ENCODE measurements at regions not wholly inside any gene's neighbourhood (a gene's known extent, or its start where the extent isn't known, plus 50 kb on each side); places are given as distances from the start of the nearest gene placed in this dataset.

GRCh38 chr1:5156416-5157120, 502.2 kb downstream of the AJAP1 start:
- TF ChIP-seq TCF7L2 (IDR thresholded peaks at IDR 0.05; ENCODE audit: borderline replicate concordance, extremely low read depth, insufficient read depth, insufficient read length) (no peak), SRF (IDR thresholded peaks at IDR 0.05; ENCODE audit: low read depth) (no peak)
- Histone ChIP-seq H3K36me3 (ENCODE audit: control insufficient read depth in 1 of 2, insufficient read depth in 2 of 2, low read length in 2 of 2) (no peaks in the 10 kb centered on the region), H3K27me3 (ENCODE audit: insufficient read depth, low read length) (no peaks in the 10 kb centered on the region), H3K9me3 (ENCODE audit: control insufficient read depth in 1 of 2, insufficient read depth in 1 of 2, low read depth in 1 of 2, low read length in 2 of 2) (peaks cover 0 to 3% of the 10 kb centered on the region in 2 experiments; a peak in 2 of 4 replicates), H3K4me2 (ENCODE audit: low read length) (no peak overlapping the region), H2AFZ (ENCODE audit: low read depth, low read length, poor library complexity, severe bottlenecking) (no peak overlapping the region), H3K9me2 (ENCODE audit: insufficient read depth) (no peaks in the 10 kb centered on the region), H3K79me2 (ENCODE audit: insufficient read depth, low read length) (no peaks in the 10 kb centered on the region), H4K20me1 (ENCODE audit: insufficient read depth) (no peaks in the 10 kb centered on the region), H3K4me1 (ENCODE audit: control insufficient read depth in 1 of 2, insufficient read depth in 2 of 2, low read length in 2 of 2) (no peaks in the 10 kb centered on the region), H3K27ac (ENCODE audit: low read depth, low read length) (no peak overlapping the region), H3K4me3 (replicated peaks in 1 of 2; ENCODE audit: low read depth in 1 of 2, low read length in 2 of 2) (no peak overlapping the region), H3K9ac (ENCODE audit: low read length) (no peak overlapping the region)
- intact Hi-C loops (cut with micrococcal nuclease) = no loop called here
- no peak for ATAC-seq
- no peak for DNase-seq (ENCODE audit: low read depth, low spot score)
- ChIA-PET CTCF (no interaction called here), POLR2A (no interaction called here), RAD21 (ENCODE audit: low non-redundant PET in 1 of 2, low total read pairs in 2 of 2, uncharacterized antibody in 2 of 2, unreplicated experiment in 2 of 2) (no interaction called here)
- no TSS peak for BruUV-seq (replicated peaks)

GRCh38 chr1:5151511-5151910, 497.1 kb downstream of the AJAP1 start:
- POLR2A ChIA-PET = no interaction called here
- ATAC-seq (no peak), DNase-seq (ENCODE audit: low read depth, low spot score) (no peak)
- Histone ChIP-seq H3K9ac (ENCODE audit: low read length) (no peak overlapping the region), H3K9me2 (ENCODE audit: insufficient read depth) (no peaks in the 10 kb centered on the region), H3K36me3 (ENCODE audit: control insufficient read depth in 1 of 2, insufficient read depth in 2 of 2, low read length in 2 of 2) (no peaks in the 10 kb centered on the region), H3K27me3 (ENCODE audit: insufficient read depth, low read length) (no peaks in the 10 kb centered on the region), H3K4me3 (replicated peaks in 1 of 2; ENCODE audit: low read depth in 1 of 2, low read length in 2 of 2) (no peak overlapping the region), H3K4me1 (ENCODE audit: control insufficient read depth in 1 of 2, insufficient read depth in 2 of 2, low read length in 2 of 2) (no peaks in the 10 kb centered on the region), H4K20me1 (ENCODE audit: insufficient read depth) (no peaks in the 10 kb centered on the region), H3K79me2 (ENCODE audit: insufficient read depth, low read length) (no peaks in the 10 kb centered on the region), H3K9me3 (ENCODE audit: control insufficient read depth in 1 of 2, insufficient read depth in 1 of 2, low read depth in 1 of 2, low read length in 2 of 2) (peaks cover 3 to 4% of the 10 kb centered on the region in 2 experiments; a peak in 2 of 4 replicates), H2AFZ (ENCODE audit: low read depth, low read length, poor library complexity, severe bottlenecking) (no peak overlapping the region), H3K27ac (ENCODE audit: low read depth, low read length) (no peak overlapping the region), H3K4me2 (ENCODE audit: low read length) (no peak overlapping the region)
- no TSS peak for BruUV-seq (replicated peaks)
- CTCF ChIA-PET = no interaction called here
- intact Hi-C loops (cut with micrococcal nuclease) = no loop called here
- TF ChIP-seq ZFX (IDR thresholded peaks at IDR 0.05) (no peak), EGR1 (IDR thresholded peaks at IDR 0.05; ENCODE audit: low read depth) (no peak), SP1 (IDR thresholded peaks at IDR 0.05; ENCODE audit: low read depth) (no peak), CBX3 (IDR thresholded peaks at IDR 0.05; ENCODE audit: low read depth) (no peak)
- TF ChIP-seq, protein P1, sequence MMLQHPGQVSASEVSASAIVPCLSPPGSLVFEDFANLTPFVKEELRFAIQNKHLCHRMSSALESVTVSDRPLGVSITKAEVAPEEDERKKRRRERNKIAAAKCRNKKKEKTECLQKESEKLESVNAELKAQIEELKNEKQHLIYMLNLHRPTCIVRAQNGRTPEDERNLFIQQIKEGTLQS (IDR thresholded peaks at IDR 0.05) = no peak
- RAD21 ChIA-PET (ENCODE audit: low non-redundant PET in 1 of 2, low total read pairs in 2 of 2, uncharacterized antibody in 2 of 2, unreplicated experiment in 2 of 2) = no interaction called here

Measured in HCT116 (cell line).